GM12891 (cell line): ENCODE measurements at regions not wholly inside any gene's neighbourhood (a gene's known extent, or its start where the extent isn't known, plus 50 kb on each side); places are given as distances from the start of the nearest gene placed in this dataset.

Experiments
- POLR2A ChIP-seq: IDR thresholded peaks from 2 replicates; pipeline ENCODE4 v1.6.1; 2011; ENCODE audit warnings: low read depth, low read length, control low read depth
- POLR2AphosphoS5 ChIP-seq: IDR thresholded peaks from 2 replicates; pipeline ENCODE4 v1.6.1; 2011; ENCODE audit warnings: low read depth, low read length, control low read depth
- TAF1 ChIP-seq: IDR thresholded peaks from 2 replicates; pipeline ENCODE4 v1.6.1; 2011; ENCODE audit warnings: low read depth, low read length, control low read depth

DNA sequence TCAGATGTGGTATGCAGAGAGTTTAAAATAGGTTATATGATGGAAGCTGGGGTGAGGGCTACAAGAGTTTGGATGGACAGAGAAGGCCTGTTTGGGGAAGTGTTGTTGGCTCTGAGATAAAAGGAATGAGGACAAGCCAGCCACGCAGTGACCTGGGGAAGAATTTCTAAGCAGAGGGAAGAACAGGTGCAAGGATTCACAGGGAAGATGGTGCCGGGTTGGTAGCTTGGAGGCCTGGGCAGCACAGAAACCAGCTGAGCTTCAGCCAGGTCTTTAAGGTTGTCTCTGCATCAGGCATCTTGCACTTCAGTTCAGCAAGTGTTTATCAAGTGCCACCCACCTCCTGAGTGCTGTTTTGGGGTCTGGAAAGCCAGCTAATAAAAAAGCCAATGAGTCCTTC, 1163.7 kb downstream of the AACS start:
- TF ChIP-seq POLR2A: no peak
- no peak for TF ChIP-seq POLR2AphosphoS5
- no peak for TF ChIP-seq TAF1
